ENCODE measurements at regions not wholly inside any gene's neighbourhood (a gene's known extent, or its start where the extent isn't known, plus 50 kb on each side); places are given as distances from the start of the nearest gene placed in this dataset.

DNA sequence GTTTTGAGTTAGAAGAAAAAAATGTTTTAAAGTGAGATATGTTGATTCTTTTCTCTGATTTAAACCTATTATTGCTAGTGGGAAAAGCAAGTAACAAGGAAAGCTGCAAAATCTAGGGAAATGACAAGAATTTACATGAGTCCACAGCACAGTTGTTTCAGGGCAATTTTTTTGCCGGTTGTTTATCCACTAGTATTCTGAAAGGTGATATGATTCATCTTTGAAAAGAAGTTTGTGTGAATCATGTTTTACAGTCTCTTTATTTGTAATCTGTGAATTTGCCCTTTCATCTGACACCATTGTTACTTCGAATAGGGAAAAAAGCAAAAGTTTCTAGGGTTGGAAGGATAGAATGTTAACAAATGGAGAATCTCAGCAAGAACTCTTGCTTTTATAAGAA lies 894.7 kb downstream of the OTOL1 start (continued):
- TF ChIP-seq ZNF433 (tag by site-specific recombination; IDR thresholded peaks at IDR 0.05; ENCODE audit: low read depth): no peak
- no peak for TF ChIP-seq ZNF747 (tag by site-specific recombination; IDR thresholded peaks at IDR 0.05)

DNA sequence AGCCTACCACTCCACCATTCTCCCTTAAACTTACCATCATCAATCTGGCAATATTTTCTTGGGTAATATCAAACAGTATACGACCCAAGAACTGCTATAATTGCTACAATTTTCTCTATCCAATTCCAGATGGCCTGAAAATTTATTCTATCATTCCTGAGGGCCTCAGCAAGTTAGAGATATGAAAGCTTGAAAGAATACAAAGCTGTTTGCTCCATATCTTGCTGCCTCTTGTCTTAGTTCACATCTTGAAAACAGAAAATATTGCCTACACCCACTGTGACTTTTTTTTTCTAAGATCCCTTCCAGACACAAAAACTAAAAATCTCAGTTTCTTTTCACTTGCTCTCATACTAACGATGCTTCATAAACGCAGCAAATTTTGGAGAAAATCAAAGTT lies 898.9 kb downstream of the OTOL1 start:
- no peaks in the 10 kb centered on the region for H3K9me3 ChIP-seq (ENCODE audit: control insufficient read depth, insufficient read depth, low read depth, low read length)
- no peaks in the 10 kb centered on the region for H3K36me3 ChIP-seq (ENCODE audit: control insufficient read depth in 2 of 2, insufficient read depth in 1 of 2, low read length in 2 of 2)
- TF ChIP-seq HOXC10 (CRISPR knock-in tag; IDR thresholded peaks at IDR 0.05) (no peak), ZFP41 (tag by site-specific recombination; IDR thresholded peaks at IDR 0.05; ENCODE audit: borderline replicate concordance) (no peak), ZNF521 (tag by site-specific recombination; IDR thresholded peaks at IDR 0.05) (no peak), ZNF624 (tag by site-specific recombination; IDR thresholded peaks at IDR 0.05) (no peak), ZNF558 (tag by site-specific recombination; IDR thresholded peaks at IDR 0.05) (no peak), ZSCAN18 (tag by site-specific recombination; IDR thresholded peaks at IDR 0.05) (no peak), ZSCAN16 (tag by site-specific recombination; IDR thresholded peaks at IDR 0.05) (no peak)
- POLR2A ChIA-PET: no interaction called here
- no peak overlapping the region for H3K27ac ChIP-seq (ENCODE audit: extremely low read depth, low read depth, low read length)
- CTCF ChIA-PET: no interaction called here
- no peak overlapping the region for H3K4me3 ChIP-seq (ENCODE audit: low read depth, low read length)
- H3K4me1 ChIP-seq (ENCODE audit: control insufficient read depth, insufficient read depth, low read length): no peaks in the 10 kb centered on the region

GRCh38 chr3:162398554-162398953 lies 901.9 kb downstream of the OTOL1 start:
- Histone ChIP-seq H3K27ac (ENCODE audit: extremely low read depth, low read depth, low read length) (no peak overlapping the region), H3K9me3 (ENCODE audit: control insufficient read depth, insufficient read depth, low read depth, low read length) (no peaks in the 10 kb centered on the region), H3K4me1 (ENCODE audit: control insufficient read depth, insufficient read depth, low read length) (no peaks in the 10 kb centered on the region), H3K36me3 (ENCODE audit: control insufficient read depth in 2 of 2, insufficient read depth in 1 of 2, low read length in 2 of 2) (no peaks in the 10 kb centered on the region), H3K4me3 (ENCODE audit: low read depth, low read length) (no peak overlapping the region)
- CTCF ChIA-PET: no interaction called here
- POLR2A ChIA-PET: no interaction called here
- TF ChIP-seq ZNF416 (tag by site-specific recombination; IDR thresholded peaks at IDR 0.05) (no peak), ZNF623 (tag by site-specific recombination; IDR thresholded peaks at IDR 0.05) (no peak), ZNF404 (tag by site-specific recombination; IDR thresholded peaks at IDR 0.05) (no peak), GLIS2 (tag by site-specific recombination; IDR thresholded peaks at IDR 0.05) (no peak), ZEB2 (tag by site-specific recombination; IDR thresholded peaks at IDR 0.05) (no peak), ZNF10 (tag by site-specific recombination; IDR thresholded peaks at IDR 0.05) (no peak), ZNF292 (tag by site-specific recombination; IDR thresholded peaks at IDR 0.05; ENCODE audit: borderline replicate concordance, low read depth) (no peak), ZNF664 (tag by site-specific recombination; IDR thresholded peaks at IDR 0.05) (no peak), FEZF1 (tag by site-specific recombination; IDR thresholded peaks at IDR 0.05) (no peak), ZNF670 (tag by site-specific recombination; IDR thresholded peaks at IDR 0.05; ENCODE audit: low read depth) (no peak), ZBTB21 (tag by site-specific recombination; IDR thresholded peaks at IDR 0.05) (no peak), ZNF510 (tag by site-specific recombination; IDR thresholded peaks at IDR 0.05; ENCODE audit: insufficient replicate concordance) (no peak), SP3 (tag by site-specific recombination; IDR thresholded peaks at IDR 0.05) (no peak), ZNF555 (tag by site-specific recombination; conservative IDR thresholded peaks at IDR 0.05) (no peak), ZNF701 (tag by site-specific recombination; IDR thresholded peaks at IDR 0.05) (no peak), ZNF138 (tag by site-specific recombination; IDR thresholded peaks at IDR 0.05; ENCODE audit: borderline replicate concordance) (no peak), ZNF148 (tag by site-specific recombination; IDR thresholded peaks at IDR 0.05; ENCODE audit: borderline replicate concordance) (no peak)
- TF ChIP-seq, protein P1, sequence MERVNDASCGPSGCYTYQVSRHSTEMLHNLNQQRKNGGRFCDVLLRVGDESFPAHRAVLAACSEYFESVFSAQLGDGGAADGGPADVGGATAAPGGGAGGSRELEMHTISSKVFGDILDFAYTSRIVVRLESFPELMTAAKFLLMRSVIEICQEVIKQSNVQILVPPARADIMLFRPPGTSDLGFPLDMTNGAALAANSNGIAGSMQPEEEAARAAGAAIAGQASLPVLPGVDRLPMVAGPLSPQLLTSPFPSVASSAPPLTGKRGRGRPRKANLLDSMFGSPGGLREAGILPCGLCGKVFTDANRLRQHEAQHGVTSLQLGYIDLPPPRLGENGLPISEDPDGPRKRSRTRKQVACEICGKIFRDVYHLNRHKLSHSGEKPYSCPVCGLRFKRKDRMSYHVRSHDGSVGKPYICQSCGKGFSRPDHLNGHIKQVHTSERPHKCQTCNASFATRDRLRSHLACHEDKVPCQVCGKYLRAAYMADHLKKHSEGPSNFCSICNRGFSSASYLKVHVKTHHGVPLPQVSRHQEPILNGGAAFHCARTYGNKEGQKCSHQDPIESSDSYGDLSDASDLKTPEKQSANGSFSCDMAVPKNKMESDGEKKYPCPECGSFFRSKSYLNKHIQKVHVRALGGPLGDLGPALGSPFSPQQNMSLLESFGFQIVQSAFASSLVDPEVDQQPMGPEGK (tag by site-specific recombination; IDR thresholded peaks at IDR 0.05): no peak
- TF ChIP-seq, protein P2, sequence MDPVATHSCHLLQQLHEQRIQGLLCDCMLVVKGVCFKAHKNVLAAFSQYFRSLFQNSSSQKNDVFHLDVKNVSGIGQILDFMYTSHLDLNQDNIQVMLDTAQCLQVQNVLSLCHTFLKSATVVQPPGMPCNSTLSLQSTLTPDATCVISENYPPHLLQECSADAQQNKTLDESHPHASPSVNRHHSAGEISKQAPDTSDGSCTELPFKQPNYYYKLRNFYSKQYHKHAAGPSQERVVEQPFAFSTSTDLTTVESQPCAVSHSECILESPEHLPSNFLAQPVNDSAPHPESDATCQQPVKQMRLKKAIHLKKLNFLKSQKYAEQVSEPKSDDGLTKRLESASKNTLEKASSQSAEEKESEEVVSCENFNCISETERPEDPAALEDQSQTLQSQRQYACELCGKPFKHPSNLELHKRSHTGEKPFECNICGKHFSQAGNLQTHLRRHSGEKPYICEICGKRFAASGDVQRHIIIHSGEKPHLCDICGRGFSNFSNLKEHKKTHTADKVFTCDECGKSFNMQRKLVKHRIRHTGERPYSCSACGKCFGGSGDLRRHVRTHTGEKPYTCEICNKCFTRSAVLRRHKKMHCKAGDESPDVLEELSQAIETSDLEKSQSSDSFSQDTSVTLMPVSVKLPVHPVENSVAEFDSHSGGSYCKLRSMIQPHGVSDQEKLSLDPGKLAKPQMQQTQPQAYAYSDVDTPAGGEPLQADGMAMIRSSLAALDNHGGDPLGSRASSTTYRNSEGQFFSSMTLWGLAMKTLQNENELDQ (tag by site-specific recombination; IDR thresholded peaks at IDR 0.05; ENCODE audit: low read depth): no peak
